Loucy (cell line): ENCODE measurements at regions not wholly inside any gene's neighbourhood (a gene's known extent, or its start where the extent isn't known, plus 50 kb on each side); places are given as distances from the start of the nearest gene placed in this dataset.

Experiments used
- H2AFZ ChIP-seq: fragments of 200-600 bp; sonication (generic); 2 replicates; pipeline ENCODE4 v1.6.0; 2016; ENCODE audit warnings: antibody characterized with exemption, mild to moderate bottlenecking, low read length, moderate library complexity
- H3F3A ChIP-seq: fragments of 200-600 bp; 2 replicates; pipeline ENCODE4 v1.6.0; 2016; ENCODE audit warnings: antibody characterized with exemption, low read depth, mild to moderate bottlenecking
- H3K27me3 ChIP-seq: fragments of 200-600 bp; sonication (generic); 2 replicates; pipeline ENCODE4 v1.6.1; 2014; ENCODE audit warnings: low read length, mild to moderate bottlenecking; ENCODE audit not compliant: insufficient read depth, poor library complexity, severe bottlenecking
- H3K36me3 ChIP-seq: fragments of 200-600 bp; sonication (generic); 2 replicates; pipeline ENCODE4 v1.6.1; 2016; ENCODE audit warnings: low read length; ENCODE audit not compliant: insufficient read depth
- H3K4me1 ChIP-seq: fragments of 200-600 bp; sonication (generic); 2 replicates; pipeline ENCODE4 v1.5.1; 2014; ENCODE audit warnings: low read length, mild to moderate bottlenecking; ENCODE audit not compliant: insufficient read depth, poor library complexity, severe bottlenecking
- H3K4me2 ChIP-seq: fragments of 200-600 bp; sonication (generic); 2 replicates; pipeline ENCODE4 v1.6.0; 2014; ENCODE audit warnings: antibody characterized with exemption, low read length, low read depth, mild to moderate bottlenecking; ENCODE audit not compliant: poor library complexity, severe bottlenecking
- H3K4me3 ChIP-seq: fragments of 200-600 bp; sonication (generic); 2 replicates; pipeline ENCODE4 v1.5.1; 2014; ENCODE audit warnings: low read length, mild to moderate bottlenecking, mixed read lengths; ENCODE audit not compliant: poor library complexity, severe bottlenecking
- H3K79me2 ChIP-seq: fragments of 200-600 bp; sonication (generic); 2 replicates; pipeline ENCODE4 v1.6.1; 2014; ENCODE audit warnings: low read length; ENCODE audit not compliant: insufficient read depth
- H3K9ac ChIP-seq: fragments of 200-600 bp; sonication (generic); 2 replicates; pipeline ENCODE4 v1.6.0; 2014; ENCODE audit warnings: mild to moderate bottlenecking, low read depth, low read length, moderate library complexity; ENCODE audit not compliant: poor library complexity, severe bottlenecking
- H3K9me2 ChIP-seq: fragments of 200-600 bp; sonication (generic); replicated peaks from 2 replicates; pipeline ENCODE4 v1.6.1; 2016; ENCODE audit warnings: low read depth, low read length, mixed read lengths
- H3K9me3 ChIP-seq: fragments of 200-600 bp; sonication (generic); 2 replicates; pipeline ENCODE4 v1.6.1; 2014; ENCODE audit warnings: mild to moderate bottlenecking, antibody characterized with exemption, low read length, low read depth; ENCODE audit not compliant: insufficient read depth
- H4K20me1 ChIP-seq: fragments of 200-600 bp; sonication (generic); 2 replicates; pipeline ENCODE4 v1.6.0; 2014; ENCODE audit warnings: antibody characterized with exemption, low read length, mild to moderate bottlenecking; ENCODE audit not compliant: insufficient read depth, poor library complexity, severe bottlenecking
- CTCF ChIP-seq: fragments of 200-600 bp; sonication (generic); conservative IDR thresholded peaks from 2 replicates; pipeline ENCODE4 v1.5.1; 2014; ENCODE audit warnings: mild to moderate bottlenecking, antibody characterized with exemption, low read length
- EZH2phosphoT487 ChIP-seq: fragments of 200-600 bp; IDR thresholded peaks from 2 replicates; pipeline ENCODE4 v1.6.1; 2018; ENCODE audit warnings: antibody characterized with exemption, mild to moderate bottlenecking, moderate library complexity, borderline replicate concordance

- H2AFZ ChIP-seq = no peak overlapping the region
- H3F3A ChIP-seq = no peaks in the 10 kb centered on the region
- no peaks in the 10 kb centered on the region for H3K79me2 ChIP-seq
- no peaks in the 10 kb centered on the region for H3K36me3 ChIP-seq
- H3K9me3 ChIP-seq = no peaks in the 10 kb centered on the region
- H4K20me1 ChIP-seq = no peaks in the 10 kb centered on the region
- no peak overlapping the region for H3K9ac ChIP-seq
- no peak for TF ChIP-seq EZH2phosphoT487
- no peak for TF ChIP-seq CTCF
- no peak overlapping the region for H3K4me2 ChIP-seq
- H3K4me3 ChIP-seq = no peak overlapping the region
- no peaks in the 10 kb centered on the region for H3K4me1 ChIP-seq
- no peaks in the 10 kb centered on the region for H3K27me3 ChIP-seq
- no peaks in the 10 kb centered on the region for H3K9me2 ChIP-seq
These were observed 145.1 kb upstream of the VCX3A start for GRCh38 chrX:6679988-6680387.

GRCh38 chrX:6679550-6679949 lies 144.6 kb upstream of the VCX3A start:
- Histone ChIP-seq H3K4me3 (no peak overlapping the region), H3K9me2 (no peaks in the 10 kb centered on the region), H4K20me1 (no peaks in the 10 kb centered on the region), H3K9me3 (no peaks in the 10 kb centered on the region), H3K4me2 (no peak overlapping the region), H3K36me3 (no peaks in the 10 kb centered on the region), H3K4me1 (no peaks in the 10 kb centered on the region), H3K79me2 (no peaks in the 10 kb centered on the region), H2AFZ (no peak overlapping the region), H3K27me3 (no peaks in the 10 kb centered on the region), H3K9ac (no peak overlapping the region), H3F3A (no peaks in the 10 kb centered on the region)
- TF ChIP-seq CTCF (no peak), EZH2phosphoT487 (no peak)

- Histone ChIP-seq H2AFZ (no peak overlapping the region), H3K4me2 (no peak overlapping the region), H3F3A (no peaks in the 10 kb centered on the region), H3K9me2 (no peaks in the 10 kb centered on the region), H3K79me2 (no peaks in the 10 kb centered on the region), H3K4me1 (no peaks in the 10 kb centered on the region), H3K36me3 (no peaks in the 10 kb centered on the region), H3K9ac (no peak overlapping the region), H3K9me3 (no peaks in the 10 kb centered on the region), H3K27me3 (no peaks in the 10 kb centered on the region), H4K20me1 (no peaks in the 10 kb centered on the region), H3K4me3 (no peak overlapping the region)
- no peak for TF ChIP-seq CTCF
- no peak for TF ChIP-seq EZH2phosphoT487
These were observed 143.4 kb upstream of the VCX3A start for GRCh38 chrX:6678313-6678712.
